Activated naive CD8-positive, alpha-beta T cell treated with anti-CD3 and anti-CD28 coated beads, Interleukin-2, amount 10 ng/mL, durations not matched to agents 7 days and 5 days (primary cell): ENCODE measurements at regions not wholly inside any gene's neighbourhood (a gene's known extent, or its start where the extent isn't known, plus 50 kb on each side); places are given as distances from the start of the nearest gene placed in this dataset.

ENCODE experiments used
- ATAC-seq: fragments of 150-1000 bp; cut with Tn5 transposase; one replicate; pipeline ENCODE4 v1.10.0; 2021; ENCODE audit warnings: low read depth, moderate library complexity
- POLR2A ChIA-PET: fragments of 350-600 bp; sonication (Branson Sonifier 250); formaldehyde crosslinking; loops from one replicate; lab custom pipeline; 2021; ENCODE audit warnings: antibody characterized with exemption; lab: Charles Lee
- DNase-seq: peaks from one replicate; pipeline ENCODE4 v3.0.0; 2021
- H3K27ac Mint-ChIP-seq: one replicate; pipeline ENCODE4 v1.8.0; 2022; ENCODE audit warnings: mild to moderate bottlenecking, mixed read lengths
- H3K27me3 Mint-ChIP-seq: one replicate; pipeline ENCODE4 v1.8.0; 2022; ENCODE audit warnings: mild to moderate bottlenecking, moderate library complexity, mixed read lengths
- H3K36me3 Mint-ChIP-seq: one replicate; pipeline ENCODE4 v1.8.0; 2021; ENCODE audit warnings: mild to moderate bottlenecking, mixed read lengths
- H3K4me1 Mint-ChIP-seq: one replicate; pipeline ENCODE4 v1.8.0; 2021; ENCODE audit warnings: mixed read lengths
- H3K4me3 Mint-ChIP-seq: one replicate; pipeline ENCODE4 v1.8.0; 2022; ENCODE audit warnings: mild to moderate bottlenecking, moderate library complexity, mixed read lengths
- H3K9me3 Mint-ChIP-seq: one replicate; pipeline ENCODE4 v1.8.0; 2021; ENCODE audit warnings: mixed read lengths

DNA sequence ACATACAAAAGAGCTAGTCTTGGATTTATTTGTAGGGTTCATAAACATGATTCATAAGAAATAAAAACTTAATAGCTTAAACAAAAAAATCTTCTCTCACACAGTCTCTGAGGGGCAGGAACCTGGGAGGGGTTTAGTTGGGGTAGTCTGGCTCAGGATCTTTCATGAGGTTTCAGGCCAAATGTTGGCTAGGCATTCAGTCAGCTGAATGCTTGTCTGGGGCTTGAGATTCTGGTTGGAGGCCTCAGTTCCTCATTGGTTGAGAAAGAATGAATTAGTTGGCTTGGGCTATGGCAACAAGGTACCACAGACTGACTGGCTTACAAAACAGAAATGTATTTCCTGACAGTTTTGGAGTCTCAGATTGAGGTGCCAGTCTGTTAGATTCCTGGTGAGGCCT is 74.3 kb downstream of the ANKRD7 start:
- DNase-seq (no peak), ATAC-seq (no peak)
- no peaks in the 10 kb centered on the region for H3K36me3 Mint-ChIP-seq
- peaks cover 31% of the 10 kb centered on the region for H3K27me3 Mint-ChIP-seq
- POLR2A ChIA-PET = no interaction called here
- peaks cover 2% of the 10 kb centered on the region for H3K4me1 Mint-ChIP-seq
- H3K9me3 Mint-ChIP-seq = no peaks in the 10 kb centered on the region
- no peak overlapping the region for H3K4me3 Mint-ChIP-seq
- H3K27ac Mint-ChIP-seq = no peak overlapping the region

DNA sequence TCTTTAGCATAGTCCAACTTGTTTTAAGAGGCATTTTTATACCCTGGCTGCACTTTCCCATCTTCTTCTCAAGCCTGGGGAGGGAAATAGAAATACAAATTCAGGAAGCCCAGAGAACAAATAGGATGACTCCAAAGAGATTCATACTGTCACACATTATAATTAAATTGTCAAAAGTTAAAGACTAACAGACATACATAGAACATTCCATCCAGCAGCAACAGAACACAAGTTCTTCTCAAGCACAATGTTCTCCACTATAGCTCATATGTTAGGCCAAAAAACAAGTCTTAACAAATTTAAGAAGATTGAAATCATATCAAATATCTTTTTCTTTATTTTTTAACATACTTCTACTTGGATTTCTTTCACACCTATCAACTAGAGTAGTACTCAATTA is 75.7 kb downstream of the ANKRD7 start:
- DNase-seq (no peak), ATAC-seq (no peak)
- peaks cover 2% of the 10 kb centered on the region for H3K4me1 Mint-ChIP-seq
- no peak overlapping the region for H3K4me3 Mint-ChIP-seq
- H3K27me3 Mint-ChIP-seq = peaks cover 31% of the 10 kb centered on the region
- no peak overlapping the region for H3K27ac Mint-ChIP-seq
- POLR2A ChIA-PET = no interaction called here
- no peaks in the 10 kb centered on the region for H3K9me3 Mint-ChIP-seq
- no peaks in the 10 kb centered on the region for H3K36me3 Mint-ChIP-seq

DNA sequence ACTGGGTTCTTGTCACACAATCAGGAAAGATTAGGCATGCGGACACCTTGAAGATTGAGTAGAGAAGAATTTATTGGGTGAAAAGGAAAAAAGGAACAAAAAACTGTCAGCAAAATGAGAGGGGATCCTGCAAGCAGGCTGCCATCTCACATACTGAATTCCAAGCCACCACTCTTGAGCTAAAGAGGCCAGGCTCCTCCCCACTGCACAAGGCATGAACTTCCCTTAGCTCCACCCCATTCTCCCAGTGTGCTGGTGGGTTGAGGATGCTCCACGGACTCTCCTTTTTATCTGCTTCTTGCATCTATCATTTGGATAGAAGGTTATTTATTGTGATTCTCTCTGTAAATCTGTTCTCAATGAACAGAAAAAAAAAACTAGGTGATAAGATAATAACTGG is 79.6 kb downstream of the ANKRD7 start:
- no peak for ATAC-seq
- DNase-seq = no peak
- no peaks in the 10 kb centered on the region for H3K36me3 Mint-ChIP-seq
- H3K27ac Mint-ChIP-seq = no peak overlapping the region
- no peak overlapping the region for H3K4me3 Mint-ChIP-seq
- POLR2A ChIA-PET = no interaction called here
- H3K4me1 Mint-ChIP-seq = peaks cover 2% of the 10 kb centered on the region
- H3K9me3 Mint-ChIP-seq = peaks cover 3% of the 10 kb centered on the region
- peaks cover 17% of the 10 kb centered on the region for H3K27me3 Mint-ChIP-seq

DNA sequence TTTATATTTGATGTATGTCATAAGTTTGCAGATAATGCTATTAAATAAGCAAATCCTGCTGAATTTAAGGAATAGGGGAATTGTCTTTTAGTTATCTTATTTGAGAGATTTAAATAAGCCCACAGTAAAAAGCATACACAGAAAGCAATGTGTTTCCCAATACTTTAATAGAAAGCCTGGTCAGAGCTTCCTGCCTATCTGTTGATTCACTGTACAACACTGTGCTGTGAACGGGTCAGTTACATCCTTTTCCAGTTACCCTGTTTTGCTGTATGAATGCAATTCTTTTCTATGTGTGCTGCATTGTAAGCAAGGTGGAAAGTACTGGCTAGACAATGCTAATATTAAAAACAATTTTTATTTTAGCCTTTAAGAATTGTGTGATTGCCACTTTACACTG is 81.2 kb downstream of the ANKRD7 start:
- H3K9me3 Mint-ChIP-seq = peaks cover 3% of the 10 kb centered on the region
- H3K4me1 Mint-ChIP-seq = peaks cover 2% of the 10 kb centered on the region
- peaks cover 12% of the 10 kb centered on the region for H3K27me3 Mint-ChIP-seq
- no peaks in the 10 kb centered on the region for H3K36me3 Mint-ChIP-seq
- POLR2A ChIA-PET = no interaction called here
- H3K27ac Mint-ChIP-seq = no peak overlapping the region
- ATAC-seq = no peak
- no peak overlapping the region for H3K4me3 Mint-ChIP-seq
- DNase-seq = no peak

DNA sequence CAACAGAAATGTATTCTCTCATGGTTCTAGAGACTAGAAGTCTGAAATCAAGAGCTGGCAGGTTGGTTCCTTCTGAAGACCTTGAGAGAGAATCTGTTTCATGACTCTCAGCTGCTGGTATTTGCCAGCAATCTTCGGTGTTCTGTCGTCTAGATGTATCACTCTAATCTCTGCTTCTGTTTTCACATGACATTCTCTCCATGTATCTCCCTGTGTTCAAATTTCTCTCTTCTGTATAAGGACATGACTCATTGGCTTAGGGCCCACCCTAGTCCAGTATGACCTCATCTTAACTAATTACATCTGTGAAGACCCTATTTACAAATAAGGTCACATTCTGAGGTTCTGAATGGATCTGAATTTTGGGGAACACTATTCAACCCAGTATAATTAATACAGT is 82.3 kb downstream of the ANKRD7 start:
- Mint-ChIP-seq H3K4me1 (peaks cover 6% of the 10 kb centered on the region), H3K27me3 (peaks cover 12% of the 10 kb centered on the region), H3K9me3 (peaks cover 3% of the 10 kb centered on the region), H3K27ac (no peak overlapping the region), H3K4me3 (no peak overlapping the region), H3K36me3 (no peaks in the 10 kb centered on the region)
- no peak for ATAC-seq
- no peak for DNase-seq
- POLR2A ChIA-PET = no interaction called here

DNA sequence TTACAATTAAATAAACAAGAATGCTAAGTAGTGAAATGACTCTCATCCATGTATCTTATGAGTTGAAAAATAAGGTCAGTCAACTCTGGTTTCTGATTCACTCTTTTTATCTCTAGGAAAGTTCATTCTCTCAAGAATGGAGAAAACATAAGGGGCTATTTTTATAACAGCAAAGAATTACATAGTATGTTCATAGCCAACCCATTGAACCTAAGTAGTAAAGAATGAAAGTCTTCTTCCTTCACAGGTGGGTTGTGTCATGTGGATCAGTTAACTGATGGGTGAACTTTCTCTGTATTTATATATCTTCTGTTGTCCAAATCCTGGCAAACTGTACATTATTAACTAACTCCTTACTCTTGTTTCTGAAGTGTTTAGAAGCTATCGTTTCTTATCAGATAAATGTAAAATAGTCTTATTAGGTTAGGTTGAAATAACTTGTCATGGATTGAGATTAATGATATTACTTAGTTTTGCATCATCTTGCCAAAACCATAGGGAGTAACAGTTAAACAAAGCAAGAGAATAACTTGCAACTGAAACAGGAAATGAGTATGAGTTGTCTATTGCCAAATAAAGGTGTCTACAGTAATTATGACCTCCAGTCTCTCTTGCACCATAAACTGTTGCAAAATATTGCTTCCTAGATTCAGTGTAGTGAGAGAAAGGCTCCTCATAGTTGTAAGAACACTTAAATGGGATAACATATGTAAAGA is 86.8 kb downstream of the ANKRD7 start:
- H3K9me3 Mint-ChIP-seq = peaks cover 7% of the 10 kb centered on the region
- DNase-seq (no peak), ATAC-seq (no peak)
- H3K4me1 Mint-ChIP-seq = peaks cover 7% of the 10 kb centered on the region
- no peak overlapping the region for H3K4me3 Mint-ChIP-seq
- H3K36me3 Mint-ChIP-seq = no peaks in the 10 kb centered on the region
- no peak overlapping the region for H3K27ac Mint-ChIP-seq
- H3K27me3 Mint-ChIP-seq = peaks cover 3% of the 10 kb centered on the region
- POLR2A ChIA-PET = no interaction called here

DNA sequence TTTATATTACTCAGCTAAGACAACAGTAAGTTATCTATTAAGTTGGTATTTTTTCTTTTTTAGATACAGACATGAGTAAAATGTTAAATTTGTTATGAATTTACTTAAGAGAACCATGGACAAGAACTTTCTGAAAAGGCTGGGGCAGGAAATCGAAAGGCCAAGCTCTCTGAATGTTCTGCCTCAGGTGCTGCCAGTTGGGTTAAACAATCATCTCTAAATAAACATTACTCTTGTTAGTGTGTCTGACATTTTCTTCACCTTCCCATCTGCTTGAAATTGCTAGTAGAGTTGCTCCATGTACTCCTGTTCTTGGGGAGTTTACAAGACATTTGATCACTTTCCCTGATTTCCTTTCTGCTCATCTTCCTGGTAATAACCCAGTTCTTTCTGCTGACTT is 87.5 kb downstream of the ANKRD7 start:
- POLR2A ChIA-PET = no interaction called here
- H3K4me1 Mint-ChIP-seq = peaks cover 7% of the 10 kb centered on the region
- H3K4me3 Mint-ChIP-seq = no peak overlapping the region

DNA sequence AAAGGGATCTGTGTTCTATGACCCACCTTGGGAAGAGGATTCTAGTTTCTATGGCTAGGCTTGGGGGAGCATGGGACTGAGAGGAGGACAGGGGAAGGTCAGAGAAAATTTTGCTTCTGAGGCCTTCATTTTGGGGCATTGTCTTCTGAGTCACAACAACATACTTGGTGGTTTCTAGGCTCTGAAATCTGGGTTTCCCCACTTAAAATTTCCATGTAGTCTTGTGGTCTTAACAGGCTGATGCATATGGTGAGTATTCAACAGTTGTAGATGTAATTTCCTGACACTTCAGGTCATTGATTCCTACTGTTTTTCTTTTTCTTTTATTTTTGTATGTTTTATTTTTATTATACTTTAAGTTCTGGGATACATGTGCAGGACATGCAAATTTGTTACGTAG is 88.5 kb downstream of the ANKRD7 start:
- no peak for DNase-seq
- Mint-ChIP-seq H3K4me1 (peaks cover 7% of the 10 kb centered on the region), H3K9me3 (peaks cover 5% of the 10 kb centered on the region), H3K36me3 (no peaks in the 10 kb centered on the region), H3K4me3 (no peak overlapping the region), H3K27me3 (peaks cover 7% of the 10 kb centered on the region), H3K27ac (no peak overlapping the region)
- POLR2A ChIA-PET = no interaction called here
- ATAC-seq = no peak

More for the DNA sequence above, 87.5 kb downstream of the ANKRD7 start:
- H3K36me3 Mint-ChIP-seq = no peaks in the 10 kb centered on the region
- ATAC-seq (no peak), DNase-seq (no peak)
- H3K27ac Mint-ChIP-seq = no peak overlapping the region
- H3K27me3 Mint-ChIP-seq = peaks cover 4% of the 10 kb centered on the region
- H3K9me3 Mint-ChIP-seq = peaks cover 7% of the 10 kb centered on the region

DNA sequence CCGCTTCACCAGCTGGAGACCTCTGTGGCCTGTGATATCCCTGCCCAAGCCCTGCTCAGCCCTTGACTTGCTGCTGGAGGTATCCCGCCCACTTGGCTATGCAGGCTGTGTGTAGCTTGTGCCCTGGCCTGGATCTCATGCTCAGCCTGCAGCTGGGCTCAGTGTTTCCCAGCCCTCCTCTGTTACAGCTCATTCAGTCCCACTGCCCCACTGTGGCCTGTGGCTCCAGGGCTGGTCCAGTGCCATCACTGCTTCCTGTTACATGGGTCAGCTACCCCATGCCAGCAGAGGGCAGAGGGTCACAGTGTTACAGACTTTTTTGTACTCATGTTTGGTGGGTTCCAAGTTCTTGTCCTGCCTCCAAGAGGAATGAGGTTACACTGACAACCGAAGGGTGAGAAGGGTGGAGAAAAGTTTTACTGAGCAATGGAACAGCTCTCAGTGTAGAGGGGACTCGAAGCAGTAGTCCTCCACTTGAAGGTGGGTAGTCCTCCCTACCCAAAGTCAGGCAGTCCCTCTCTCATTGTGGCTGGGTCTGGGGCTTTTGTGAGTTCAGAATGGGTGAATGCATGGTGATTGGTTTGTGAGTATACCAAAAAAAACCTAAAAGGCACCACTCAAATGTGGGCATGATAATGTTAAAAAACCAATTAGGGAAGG is 100.4 kb downstream of the ANKRD7 start:
- H3K4me1 Mint-ChIP-seq = peaks cover 3% of the 10 kb centered on the region
- no peak overlapping the region for H3K4me3 Mint-ChIP-seq
- no peak for ATAC-seq
- H3K27ac Mint-ChIP-seq = no peak overlapping the region
- DNase-seq = no peak
- no peaks in the 10 kb centered on the region for H3K9me3 Mint-ChIP-seq
- POLR2A ChIA-PET = no interaction called here
- no peaks in the 10 kb centered on the region for H3K36me3 Mint-ChIP-seq
- no peaks in the 10 kb centered on the region for H3K27me3 Mint-ChIP-seq

DNA sequence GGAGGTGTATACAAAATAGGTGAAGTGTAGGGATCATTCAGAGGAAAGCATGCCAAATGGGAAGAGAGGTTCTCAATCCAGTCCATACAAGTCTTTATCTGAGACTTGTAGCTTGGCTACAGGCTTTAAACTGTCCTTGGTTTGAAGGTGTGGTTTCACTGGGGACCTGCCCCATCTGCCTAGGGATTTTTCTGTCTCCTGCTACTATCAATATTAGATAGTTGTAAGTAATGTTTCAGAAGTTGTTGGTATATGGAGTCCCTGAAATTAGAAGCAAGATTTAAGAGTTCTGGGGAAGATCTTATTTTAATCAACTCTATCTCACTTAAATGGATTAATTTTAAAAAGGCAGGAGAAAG is 100.9 kb downstream of the ANKRD7 start:
- DNase-seq (no peak), ATAC-seq (no peak)
- H3K9me3 Mint-ChIP-seq = no peaks in the 10 kb centered on the region
- H3K4me1 Mint-ChIP-seq = peaks cover 3% of the 10 kb centered on the region
- no peaks in the 10 kb centered on the region for H3K27me3 Mint-ChIP-seq
- POLR2A ChIA-PET = no interaction called here
- H3K4me3 Mint-ChIP-seq = no peak overlapping the region
- H3K36me3 Mint-ChIP-seq = no peaks in the 10 kb centered on the region
- no peak overlapping the region for H3K27ac Mint-ChIP-seq

DNA sequence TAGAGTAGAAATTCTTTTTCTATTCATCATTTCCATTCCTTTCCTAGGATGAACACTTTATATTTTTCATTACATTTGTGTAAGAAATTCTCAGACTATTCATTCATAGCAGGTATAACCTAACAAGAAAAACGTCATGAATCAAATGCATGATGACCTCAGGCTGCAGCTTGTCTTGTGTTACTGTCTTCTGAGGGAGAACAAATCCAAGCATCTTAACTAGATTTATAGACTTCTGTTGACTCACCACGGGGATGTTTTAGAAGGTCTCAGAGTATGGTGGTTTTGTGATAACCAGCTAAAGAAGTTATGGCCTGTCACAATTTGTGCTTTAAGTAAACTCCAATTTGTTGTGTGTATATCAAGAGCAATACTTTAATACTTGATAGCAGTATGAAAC is 102.7 kb downstream of the ANKRD7 start:
- peaks cover 3% of the 10 kb centered on the region for H3K4me1 Mint-ChIP-seq

DNA sequence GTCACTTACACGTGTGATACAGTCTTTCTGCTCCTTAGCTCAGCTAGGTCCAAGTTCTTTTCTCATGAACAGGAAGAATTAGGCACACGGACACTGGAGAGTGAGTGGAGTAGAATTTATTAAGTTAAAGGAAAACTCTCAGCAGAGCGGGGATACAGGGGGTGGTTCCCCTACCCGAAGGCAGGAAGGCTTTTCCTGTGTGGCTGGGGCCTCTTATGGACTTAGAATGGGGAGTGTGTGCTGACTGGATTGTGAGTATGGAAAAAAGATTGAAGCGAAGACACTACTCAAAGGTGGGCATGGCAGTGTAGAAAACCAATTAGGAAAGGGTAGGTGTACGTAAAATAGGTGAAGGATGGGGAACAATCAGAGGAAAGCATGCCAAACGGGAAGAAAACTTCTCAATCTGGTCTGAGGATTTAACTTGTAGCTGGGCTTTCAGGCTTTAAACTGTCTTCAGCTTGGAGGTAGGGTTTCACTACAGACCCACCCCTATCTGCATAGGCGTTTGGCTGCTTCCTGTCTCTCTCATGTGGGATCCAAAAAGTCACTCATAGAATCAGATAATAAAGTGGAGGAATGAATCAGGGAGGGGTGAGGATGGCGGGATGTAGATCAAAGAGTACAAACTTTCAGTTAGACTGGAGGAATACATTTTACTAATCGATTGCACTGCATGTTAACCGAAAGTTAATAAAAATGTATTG is 104.2 kb downstream of the ANKRD7 start:
- H3K4me3 Mint-ChIP-seq = no peak overlapping the region
- no peak for ATAC-seq
- H3K4me1 Mint-ChIP-seq = peaks cover 3% of the 10 kb centered on the region
- peaks cover 6% of the 10 kb centered on the region for H3K27me3 Mint-ChIP-seq
- H3K27ac Mint-ChIP-seq = no peak overlapping the region
- H3K9me3 Mint-ChIP-seq = no peaks in the 10 kb centered on the region
- no peak for DNase-seq
- no peaks in the 10 kb centered on the region for H3K36me3 Mint-ChIP-seq
- POLR2A ChIA-PET = no interaction called here

More for the DNA sequence above, 102.7 kb downstream of the ANKRD7 start:
- POLR2A ChIA-PET = no interaction called here
- H3K4me3 Mint-ChIP-seq = no peak overlapping the region
- no peak for DNase-seq
- no peaks in the 10 kb centered on the region for H3K9me3 Mint-ChIP-seq
- H3K36me3 Mint-ChIP-seq = no peaks in the 10 kb centered on the region
- no peak overlapping the region for H3K27ac Mint-ChIP-seq
- ATAC-seq = no peak
- H3K27me3 Mint-ChIP-seq = no peaks in the 10 kb centered on the region

DNA sequence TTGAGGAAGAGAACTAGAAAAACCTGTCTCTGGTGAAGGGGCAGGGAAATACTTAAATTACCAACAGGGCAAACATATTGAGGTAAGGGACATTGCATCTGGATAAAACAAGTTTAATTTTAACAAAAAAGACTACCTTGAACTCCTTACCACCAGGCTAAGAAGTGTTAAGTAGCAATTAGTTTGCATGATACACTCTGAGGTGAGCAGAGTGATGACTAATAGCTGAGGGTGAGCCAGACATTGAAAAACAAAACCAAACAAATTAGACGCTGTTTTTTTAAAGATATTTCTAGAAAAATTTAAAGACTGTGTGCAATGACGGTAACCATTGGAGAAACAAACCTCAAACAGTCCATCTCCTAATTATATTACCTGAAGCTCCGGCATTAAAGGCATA is 105.9 kb downstream of the ANKRD7 start:
- no peak for ATAC-seq
- POLR2A ChIA-PET = no interaction called here

DNA sequence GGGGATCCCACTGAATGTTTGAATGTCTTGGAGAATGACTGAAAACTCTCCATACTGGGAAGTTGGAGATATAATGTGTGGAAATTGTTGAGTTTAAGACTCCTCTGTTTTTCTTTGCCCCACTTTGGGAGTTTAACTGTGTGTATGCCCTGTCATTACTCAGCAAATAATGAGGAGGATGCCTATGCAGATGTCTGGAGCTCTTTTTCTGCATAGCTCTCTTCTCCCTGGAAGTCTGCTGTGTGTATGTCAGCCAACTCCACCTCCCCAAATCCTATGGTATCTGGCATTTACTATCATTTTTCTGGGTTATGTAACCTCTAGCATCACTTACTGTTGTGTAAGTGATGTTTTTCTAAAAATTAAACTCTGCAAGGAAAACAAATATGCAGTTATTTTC is 122.2 kb downstream of the ANKRD7 start:
- DNase-seq = no peak
- Mint-ChIP-seq H3K36me3 (no peaks in the 10 kb centered on the region), H3K27ac (no peak overlapping the region), H3K4me1 (no peaks in the 10 kb centered on the region), H3K9me3 (no peaks in the 10 kb centered on the region), H3K27me3 (no peaks in the 10 kb centered on the region), H3K4me3 (no peak overlapping the region)
- POLR2A ChIA-PET = no interaction called here
- ATAC-seq = no peak

More for the DNA sequence above, 105.9 kb downstream of the ANKRD7 start:
- Mint-ChIP-seq H3K4me3 (no peak overlapping the region), H3K36me3 (no peaks in the 10 kb centered on the region), H3K27me3 (peaks cover 6% of the 10 kb centered on the region), H3K9me3 (no peaks in the 10 kb centered on the region), H3K4me1 (peaks cover 3% of the 10 kb centered on the region), H3K27ac (no peak overlapping the region)
- no peak for DNase-seq
